Posterior vena cava (tissue), 2 donors: ENCODE measurements at regions not wholly inside any gene's neighbourhood (a gene's known extent, or its start where the extent isn't known, plus 50 kb on each side); places are given as distances from the start of the nearest gene placed in this dataset.

Experiments
- DNase-seq: peaks from one replicate; pipeline ENCODE4 v3.0.0-alpha.2; 2020; ENCODE audit warnings: low spot score
- intact Hi-C, 2 donors: fragments of 100-400 bp; cut with DNase I; formaldehyde crosslinking; loops; one replicate each; pipeline versions ENCODE4 v1.14.1 to v1.14.2; 2022 to 2023
- donor health status: DM: yes; HTN: yes; CAD: no.
- donor health status: DM: yes; HTN: yes; CAD: no.

- DNase-seq: no peak
- intact Hi-C loops: no loop called here
Observed at GRCh38 chr1:214913966-214914365, 168.6 kb upstream of the KCNK2 start.

- intact Hi-C loops: no loop called here
- DNase-seq: no peak
Observed at GRCh38 chr1:214917081-214917635, 165.4 kb upstream of the KCNK2 start.

- intact Hi-C loops: no loop called here
- DNase-seq: no peak
Observed at GRCh38 chr1:214918745-214919144, 163.8 kb upstream of the KCNK2 start.

GRCh38 chr1:214920337-214920736 is 162.2 kb upstream of the KCNK2 start:
- intact Hi-C loops: no loop called here
- no peak for DNase-seq

- intact Hi-C loops: no loop called here
- no peak for DNase-seq
Observed at GRCh38 chr1:214923278-214923915, 159.1 kb upstream of the KCNK2 start.

GRCh38 chr1:214927796-214928195 is 154.7 kb upstream of the KCNK2 start:
- intact Hi-C loops: no loop called here
- no peak for DNase-seq

- intact Hi-C loops: no loop called here
- no peak for DNase-seq
Observed at GRCh38 chr1:214928574-214928973, 154.0 kb upstream of the KCNK2 start.

- intact Hi-C loops: no loop called here
- no peak for DNase-seq
Observed at GRCh38 chr1:214933375-214933774, 149.2 kb upstream of the KCNK2 start.

GRCh38 chr1:214934045-214934444 is 148.5 kb upstream of the KCNK2 start:
- intact Hi-C loops: no loop called here
- no peak for DNase-seq

GRCh38 chr1:214935258-214935657 is 147.3 kb upstream of the KCNK2 start:
- intact Hi-C loops: no loop called here
- no peak for DNase-seq

GRCh38 chr1:214939180-214939579 is 143.4 kb upstream of the KCNK2 start:
- no peak for DNase-seq
- intact Hi-C loops: no loop called here

GRCh38 chr1:214941061-214941460 is 141.5 kb upstream of the KCNK2 start:
- intact Hi-C loops: no loop called here
- DNase-seq: no peak

- intact Hi-C loops: no loop called here
Observed at GRCh38 chr1:214943054-214943453, 139.5 kb upstream of the KCNK2 start.

GRCh38 chr1:214946615-214947014 is 135.9 kb upstream of the KCNK2 start:
- no peak for DNase-seq
- intact Hi-C loops: no loop called here

More at GRCh38 chr1:214943054-214943453, 139.5 kb upstream of the KCNK2 start:
- no peak for DNase-seq

- intact Hi-C loops: no loop called here
- DNase-seq: no peak
Observed at GRCh38 chr1:214952648-214953047, 129.9 kb upstream of the KCNK2 start.

- DNase-seq: no peak
- intact Hi-C loops: no loop called here
Observed at GRCh38 chr1:214953901-214954616, 128.5 kb upstream of the KCNK2 start.

GRCh38 chr1:214954617-214954949 is 128.0 kb upstream of the KCNK2 start:
- DNase-seq: no peak
- intact Hi-C loops: no loop called here

- DNase-seq: no peak
- intact Hi-C loops: no loop called here
Observed at GRCh38 chr1:214957330-214958137, 125.0 kb upstream of the KCNK2 start.

- intact Hi-C loops: no loop called here
- DNase-seq: no peak
Observed at GRCh38 chr1:214958486-214958885, 124.1 kb upstream of the KCNK2 start.

GRCh38 chr1:214966346-214966745 is 116.2 kb upstream of the KCNK2 start:
- intact Hi-C loops: no loop called here
- no peak for DNase-seq
